T-helper 17 cell (primary cell): ENCODE measurements at regions not wholly inside any gene's neighbourhood (a gene's known extent, or its start where the extent isn't known, plus 50 kb on each side); places are given as distances from the start of the nearest gene placed in this dataset.

Experiments used
- ATAC-seq: fragments of 150-1000 bp; cut with Tn5 transposase; 2 replicates; pipeline ENCODE4 v1.10.0; 2021; ENCODE audit warnings: mild to moderate bottlenecking, moderate library complexity
- DNase-seq, 3 donors: peaks; one replicate each; pipeline versions ENCODE4 v3.0.0 to v3.0.0-alpha.2; 2020 to 2021
- H3K9me3 ChIP-seq: one replicate; pipeline ENCODE4 v1.7.0; 2013; ENCODE audit warnings: low read length, mild to moderate bottlenecking; ENCODE audit not compliant: control insufficient read depth, poor library complexity, severe bottlenecking
- H3K27ac Mint-ChIP-seq: one replicate; pipeline ENCODE4 v1.8.0; 2022; ENCODE audit warnings: mild to moderate bottlenecking, moderate library complexity, mixed read lengths
- H3K27me3 Mint-ChIP-seq: one replicate; pipeline ENCODE4 v1.8.0; 2022; ENCODE audit warnings: mixed read lengths
- H3K36me3 Mint-ChIP-seq: one replicate; pipeline ENCODE4 v1.8.0; 2022; ENCODE audit warnings: low read depth, mixed read lengths
- H3K4me1 Mint-ChIP-seq: one replicate; pipeline ENCODE4 v1.8.0; 2022; ENCODE audit warnings: mild to moderate bottlenecking, mixed read lengths
- H3K4me3 Mint-ChIP-seq: one replicate; pipeline ENCODE4 v1.8.0; 2022; ENCODE audit warnings: mild to moderate bottlenecking, moderate library complexity, mixed read lengths

DNA sequence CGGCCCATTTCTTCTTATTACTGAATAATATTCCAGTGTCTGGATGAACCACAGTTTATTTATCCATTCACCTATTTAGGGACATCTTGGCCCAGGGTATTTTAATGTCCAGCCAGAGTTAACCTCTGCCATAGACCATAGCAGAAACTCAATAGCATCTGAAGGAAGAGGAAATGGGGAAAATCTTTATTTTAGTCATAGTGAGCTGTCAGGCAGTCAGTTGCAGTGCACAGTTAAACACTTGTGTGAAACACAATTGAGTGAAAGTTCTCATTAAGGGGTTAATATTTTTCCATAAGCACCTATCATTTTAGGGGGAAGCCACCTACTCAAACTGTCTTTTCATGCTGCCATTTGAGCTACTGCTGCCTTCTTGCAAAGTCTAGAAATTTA, 197.3 kb upstream of the PPFIA2 start:
- H3K27ac Mint-ChIP-seq, result no peak overlapping the region
- H3K36me3 Mint-ChIP-seq, result no peaks in the 10 kb centered on the region
- no peak for ATAC-seq
- H3K4me3 Mint-ChIP-seq, result no peak overlapping the region
- no peaks in the 10 kb centered on the region for H3K27me3 Mint-ChIP-seq
- H3K4me1 Mint-ChIP-seq, result peaks cover 2% of the 10 kb centered on the region
- no peak for DNase-seq
- no peaks in the 10 kb centered on the region for H3K9me3 ChIP-seq

DNA sequence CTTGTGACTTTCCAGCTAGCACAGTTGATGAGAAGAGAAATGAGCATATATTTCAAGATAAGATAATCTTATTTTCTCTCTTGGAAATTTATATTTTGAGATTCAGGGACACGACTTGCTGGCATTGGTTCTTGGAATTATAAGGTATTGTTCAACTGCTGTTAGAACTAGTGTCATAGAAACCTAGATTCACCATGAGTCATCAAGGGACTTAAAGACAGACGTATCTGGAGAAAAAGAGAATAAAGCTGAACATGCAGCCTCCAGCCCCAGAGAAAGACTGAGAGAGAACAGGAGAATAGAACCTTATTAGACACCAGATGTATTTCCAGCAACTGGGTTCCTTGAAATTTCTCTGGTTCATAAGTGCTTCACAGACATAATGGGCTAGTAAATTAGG, 194.4 kb upstream of the PPFIA2 start:
- no peak for DNase-seq

DNA sequence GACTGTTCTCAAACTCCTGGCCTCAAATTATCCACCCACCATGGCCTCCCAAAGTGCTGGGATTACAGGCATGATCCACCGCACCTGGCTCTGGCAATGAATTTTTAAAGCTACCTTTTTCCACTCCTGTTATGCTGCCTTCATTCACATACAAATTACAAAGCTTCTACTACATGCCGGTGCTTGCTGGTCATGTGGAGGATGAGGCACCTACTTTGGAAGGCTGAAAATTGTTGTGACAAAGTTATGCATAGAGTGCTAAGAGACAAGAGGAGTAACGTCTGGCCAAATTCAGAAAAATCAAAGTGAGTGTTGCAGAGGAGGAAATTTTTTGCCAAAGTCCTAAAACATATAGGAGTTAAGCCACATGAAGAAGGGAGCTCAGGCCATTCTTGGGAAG, 191.7 kb upstream of the PPFIA2 start:
- DNase-seq (no peak), ATAC-seq (no peak)
- H3K9me3 ChIP-seq, result no peaks in the 10 kb centered on the region
- Mint-ChIP-seq H3K4me1 (peaks cover 2% of the 10 kb centered on the region), H3K27me3 (no peaks in the 10 kb centered on the region), H3K4me3 (no peak overlapping the region), H3K36me3 (no peaks in the 10 kb centered on the region), H3K27ac (no peak overlapping the region)

More for the DNA sequence above, 194.4 kb upstream of the PPFIA2 start:
- no peaks in the 10 kb centered on the region for H3K9me3 ChIP-seq
- no peak for ATAC-seq
- H3K36me3 Mint-ChIP-seq, result no peaks in the 10 kb centered on the region
- peaks cover 2% of the 10 kb centered on the region for H3K4me1 Mint-ChIP-seq
- H3K4me3 Mint-ChIP-seq, result no peak overlapping the region
- no peaks in the 10 kb centered on the region for H3K27me3 Mint-ChIP-seq
- no peak overlapping the region for H3K27ac Mint-ChIP-seq

DNA sequence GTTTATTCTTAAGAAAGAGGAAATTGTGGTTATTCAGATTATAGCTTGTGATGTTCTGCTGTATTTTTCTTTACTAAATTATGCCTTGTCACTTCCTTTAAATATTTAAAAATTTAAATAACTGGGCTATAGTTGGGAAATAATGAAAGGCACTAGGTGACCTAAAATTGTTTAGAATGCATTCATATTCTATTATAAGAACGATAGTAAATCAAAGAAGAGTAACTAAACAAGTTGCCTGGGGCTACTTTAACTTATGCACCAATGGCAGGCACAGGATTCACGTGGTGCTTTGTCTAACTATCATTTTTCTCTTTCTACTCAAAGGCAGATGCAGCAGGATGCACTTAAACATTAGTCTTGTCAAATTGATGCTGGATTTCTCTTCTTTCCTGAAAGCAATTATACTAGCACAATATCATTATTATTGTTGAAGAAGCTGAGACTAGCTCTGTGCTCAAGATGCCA, 190.7 kb upstream of the PPFIA2 start:
- Mint-ChIP-seq H3K4me3 (no peak overlapping the region), H3K27ac (no peak overlapping the region), H3K4me1 (peaks cover 2% of the 10 kb centered on the region), H3K27me3 (no peaks in the 10 kb centered on the region), H3K36me3 (no peaks in the 10 kb centered on the region)
- DNase-seq (no peak), ATAC-seq (no peak)
- H3K9me3 ChIP-seq, result no peaks in the 10 kb centered on the region

DNA sequence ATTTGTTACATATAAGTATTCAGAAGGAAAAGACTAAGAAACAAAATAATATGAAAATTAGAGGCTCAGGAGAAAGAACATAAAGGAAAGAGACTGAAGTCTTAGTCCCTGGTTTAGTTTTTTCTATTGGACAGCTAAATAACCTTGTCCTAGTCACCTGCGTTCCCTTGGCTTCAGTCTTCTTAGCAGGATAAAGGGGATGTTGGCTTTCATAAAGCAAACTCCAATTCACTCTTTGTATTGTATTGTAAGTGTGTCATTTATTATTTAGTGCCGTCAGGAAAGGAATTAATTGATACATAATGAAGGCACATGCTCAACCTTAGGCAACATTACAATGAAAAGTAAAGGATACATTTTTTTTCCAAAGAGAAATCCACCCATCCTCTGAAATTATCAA, 190.3 kb upstream of the PPFIA2 start:
- Mint-ChIP-seq H3K4me1 (peaks cover 2% of the 10 kb centered on the region), H3K27ac (no peak overlapping the region), H3K36me3 (no peaks in the 10 kb centered on the region), H3K27me3 (no peaks in the 10 kb centered on the region), H3K4me3 (no peak overlapping the region)
- H3K9me3 ChIP-seq, result no peaks in the 10 kb centered on the region
- DNase-seq (no peak), ATAC-seq (no peak)

DNA sequence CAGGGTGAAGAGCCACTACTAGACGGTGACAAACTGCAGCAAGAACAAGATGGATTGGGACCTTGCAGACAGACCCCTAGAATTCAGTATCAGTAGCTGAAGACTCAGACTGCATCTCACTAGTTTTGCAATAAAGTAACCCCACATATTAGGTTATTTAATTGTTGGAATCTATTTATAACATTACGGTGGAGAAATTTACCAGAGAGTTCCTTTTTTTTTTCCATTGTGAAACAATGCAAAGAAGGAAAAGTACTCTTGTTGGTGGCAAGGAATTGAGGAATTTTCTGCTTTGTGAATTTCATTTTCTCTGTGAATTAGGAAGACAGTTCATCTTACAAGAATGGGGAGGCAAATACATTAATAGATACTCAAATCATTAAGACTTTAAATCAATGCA, 185.7 kb upstream of the PPFIA2 start:
- no peaks in the 10 kb centered on the region for H3K27me3 Mint-ChIP-seq
- peaks cover 13% of the 10 kb centered on the region for H3K4me1 Mint-ChIP-seq
- H3K4me3 Mint-ChIP-seq, result no peak overlapping the region
- no peaks in the 10 kb centered on the region for H3K36me3 Mint-ChIP-seq
- no peak overlapping the region for H3K27ac Mint-ChIP-seq
- DNase-seq, result no peak
- no peaks in the 10 kb centered on the region for H3K9me3 ChIP-seq
- no peak for ATAC-seq

DNA sequence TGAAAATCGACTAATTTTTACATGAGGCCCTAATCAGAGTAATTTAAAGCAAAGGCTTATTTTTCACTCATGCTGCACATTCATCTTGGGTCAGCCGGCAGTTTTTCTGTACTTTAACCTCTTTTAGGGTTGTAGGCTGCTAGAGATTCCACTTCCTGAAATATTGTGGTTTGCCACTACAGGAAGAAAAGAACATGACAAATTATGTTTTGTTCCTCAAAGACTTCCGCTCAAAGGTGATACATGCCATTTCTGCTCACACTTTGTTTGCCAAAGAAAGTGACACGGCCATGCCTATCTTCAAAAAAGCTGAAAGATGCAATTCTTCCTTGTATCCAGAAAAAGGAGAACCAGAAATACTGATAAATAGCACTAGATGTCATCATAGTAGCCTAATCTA, 183.4 kb upstream of the PPFIA2 start:
- no peaks in the 10 kb centered on the region for H3K9me3 ChIP-seq
- Mint-ChIP-seq H3K4me3 (peak overlapping the region; percentile 36), H3K27me3 (no peaks in the 10 kb centered on the region), H3K27ac (no peak overlapping the region), H3K4me1 (peaks cover 13% of the 10 kb centered on the region), H3K36me3 (no peaks in the 10 kb centered on the region)
- DNase-seq (no peak), ATAC-seq (peak; percentile 82)

DNA sequence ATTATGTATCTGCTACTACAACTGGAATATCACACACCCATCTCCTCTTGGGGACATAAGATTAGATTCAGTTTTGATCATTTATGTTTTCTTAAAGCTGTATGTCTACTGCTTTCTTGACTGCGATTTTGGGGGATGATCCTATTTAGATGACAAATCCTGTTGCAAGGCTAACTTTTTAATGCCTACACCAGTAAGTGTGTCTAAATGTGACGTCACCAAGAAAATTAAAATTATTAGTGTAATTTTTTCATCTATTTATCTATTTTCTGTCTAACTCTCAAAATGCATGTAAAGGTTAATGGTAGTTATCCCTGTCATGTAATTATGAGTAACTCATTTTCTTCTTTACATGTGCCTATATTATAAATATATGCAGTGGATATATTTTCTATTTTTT, 170.9 kb upstream of the PPFIA2 start:
- H3K4me3 Mint-ChIP-seq, result no peak overlapping the region
- no peak for ATAC-seq
- no peaks in the 10 kb centered on the region for H3K4me1 Mint-ChIP-seq
- no peak for DNase-seq
- H3K9me3 ChIP-seq, result no peaks in the 10 kb centered on the region
- no peak overlapping the region for H3K27ac Mint-ChIP-seq
- H3K36me3 Mint-ChIP-seq, result no peaks in the 10 kb centered on the region
- no peaks in the 10 kb centered on the region for H3K27me3 Mint-ChIP-seq

DNA sequence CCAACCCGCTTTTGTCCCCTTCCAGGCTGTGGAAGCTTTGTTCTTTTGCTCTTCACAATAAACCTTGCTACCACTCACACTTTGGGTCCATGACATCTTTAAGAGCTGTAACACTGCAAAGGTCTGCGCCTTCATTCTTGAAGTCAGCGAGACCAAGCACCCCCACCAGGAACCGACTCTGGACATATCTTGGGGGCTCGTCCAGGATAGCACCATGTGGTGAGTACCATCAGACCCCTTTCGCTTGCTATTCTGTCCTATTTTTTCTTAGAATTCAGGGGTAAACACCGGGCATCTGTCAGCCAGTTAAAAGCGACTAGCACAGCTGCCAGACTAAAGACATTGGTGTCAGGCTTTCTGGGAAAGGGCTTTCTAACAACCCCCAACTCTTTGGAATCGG, 137.6 kb upstream of the PPFIA2 start:
- no peaks in the 10 kb centered on the region for H3K36me3 Mint-ChIP-seq
- no peaks in the 10 kb centered on the region for H3K4me1 Mint-ChIP-seq
- H3K9me3 ChIP-seq, result no peaks in the 10 kb centered on the region
- H3K27me3 Mint-ChIP-seq, result no peaks in the 10 kb centered on the region
- DNase-seq (no peak), ATAC-seq (no peak)
- H3K4me3 Mint-ChIP-seq, result no peak overlapping the region
- H3K27ac Mint-ChIP-seq, result no peak overlapping the region

DNA sequence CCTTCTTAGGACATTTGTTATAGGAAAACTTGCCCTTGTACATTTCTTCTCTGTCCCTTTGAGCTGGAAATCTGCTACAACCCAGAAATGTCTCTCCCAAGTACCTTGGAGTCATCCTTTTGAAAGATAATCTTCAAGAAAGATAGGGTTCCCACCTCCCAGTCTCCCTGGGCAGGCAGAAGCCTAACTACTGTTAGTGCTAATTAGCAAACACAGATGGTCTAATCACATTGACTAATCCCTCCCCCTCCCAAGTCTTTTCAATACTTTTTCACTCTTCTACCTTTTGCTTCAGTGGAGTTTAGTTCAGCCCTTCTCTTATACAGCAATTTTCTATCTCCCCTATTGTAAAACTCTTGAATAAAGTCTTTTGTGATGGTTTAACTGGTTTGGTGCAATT, 129.8 kb upstream of the PPFIA2 start:
- ATAC-seq (no peak), DNase-seq (no peak)
- no peak overlapping the region for H3K4me3 Mint-ChIP-seq
- H3K4me1 Mint-ChIP-seq, result no peaks in the 10 kb centered on the region
- H3K27me3 Mint-ChIP-seq, result no peaks in the 10 kb centered on the region
- H3K9me3 ChIP-seq, result no peaks in the 10 kb centered on the region
- H3K27ac Mint-ChIP-seq, result no peak overlapping the region
- no peaks in the 10 kb centered on the region for H3K36me3 Mint-ChIP-seq

DNA sequence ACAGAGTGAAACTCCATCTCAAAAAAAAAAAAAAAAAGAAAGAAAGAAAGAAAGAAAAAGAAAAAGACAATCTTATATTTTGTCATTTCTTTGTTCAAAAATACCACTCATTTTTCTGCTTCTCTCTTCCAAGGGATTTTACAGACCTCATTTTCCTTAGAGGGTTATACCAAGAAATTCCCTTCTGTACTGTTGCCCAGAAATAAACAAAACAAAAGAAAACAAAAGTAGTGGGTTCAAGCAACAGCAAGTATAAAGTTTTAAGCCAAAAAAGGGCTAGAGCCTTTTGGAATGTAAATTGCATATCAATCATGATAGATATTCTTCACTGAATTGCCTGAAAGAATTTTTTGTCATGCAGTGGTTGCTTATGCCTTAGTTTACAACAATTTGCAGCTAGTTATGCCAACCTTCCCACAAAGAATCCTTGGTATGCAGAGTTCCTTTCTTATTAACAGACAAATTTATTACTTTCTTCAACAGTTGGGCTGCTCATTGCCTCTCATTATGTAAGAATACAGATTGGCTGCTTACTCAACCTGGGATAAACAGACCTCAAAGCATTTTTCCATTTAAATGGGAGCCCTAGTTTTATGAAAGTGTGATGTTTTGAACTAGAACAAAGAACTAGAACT, 129.1 kb upstream of the PPFIA2 start:
- ATAC-seq (no peak), DNase-seq (no peak)
- Mint-ChIP-seq H3K36me3 (no peaks in the 10 kb centered on the region), H3K27me3 (no peaks in the 10 kb centered on the region), H3K27ac (no peak overlapping the region), H3K4me3 (no peak overlapping the region), H3K4me1 (no peaks in the 10 kb centered on the region)
- H3K9me3 ChIP-seq, result no peaks in the 10 kb centered on the region

DNA sequence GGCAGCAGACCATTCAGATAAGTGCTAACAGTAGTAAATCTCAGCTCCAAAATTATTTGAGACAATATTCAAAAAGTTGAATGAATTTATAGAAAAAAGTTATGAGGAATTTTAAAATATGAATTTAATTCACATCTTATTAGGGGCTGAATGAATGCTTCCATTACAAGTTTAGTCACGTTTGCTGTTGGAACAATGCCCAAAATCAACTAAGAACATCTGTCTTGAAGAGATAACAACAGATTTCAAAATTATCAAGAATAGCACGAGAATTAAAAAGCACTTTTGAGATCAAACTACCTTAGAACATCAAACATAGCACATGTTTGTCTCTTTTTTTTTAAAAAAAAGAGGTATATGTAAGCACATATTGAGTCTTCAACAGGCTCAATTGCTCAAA, 115.4 kb upstream of the PPFIA2 start:
- no peaks in the 10 kb centered on the region for H3K27me3 Mint-ChIP-seq
- ATAC-seq (no peak), DNase-seq (no peak)
- H3K9me3 ChIP-seq, result no peaks in the 10 kb centered on the region
- no peak overlapping the region for H3K4me3 Mint-ChIP-seq
- no peaks in the 10 kb centered on the region for H3K36me3 Mint-ChIP-seq
- no peaks in the 10 kb centered on the region for H3K4me1 Mint-ChIP-seq
- H3K27ac Mint-ChIP-seq, result no peak overlapping the region

DNA sequence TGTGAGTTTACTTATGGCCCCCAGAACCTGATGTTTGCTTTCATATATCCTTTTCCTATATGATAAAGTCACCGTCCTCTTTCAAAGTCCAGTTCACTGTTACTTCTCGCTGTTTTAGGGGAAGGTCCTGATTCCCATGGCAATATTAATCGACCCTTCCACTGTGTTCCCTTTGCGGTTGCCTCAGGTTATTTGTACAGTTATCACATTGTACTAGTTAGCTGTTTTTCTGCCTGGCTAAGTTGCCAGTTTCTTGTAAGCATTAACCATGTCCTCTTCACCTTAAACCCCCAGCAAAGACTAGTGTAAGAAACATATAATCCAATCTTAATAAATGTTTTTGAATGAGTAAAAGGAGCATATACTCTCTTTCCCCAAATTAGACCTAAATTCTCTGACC, 115.0 kb upstream of the PPFIA2 start:
- DNase-seq (no peak), ATAC-seq (no peak)
- Mint-ChIP-seq H3K27ac (no peak overlapping the region), H3K36me3 (no peaks in the 10 kb centered on the region), H3K4me3 (no peak overlapping the region), H3K4me1 (no peaks in the 10 kb centered on the region), H3K27me3 (no peaks in the 10 kb centered on the region)
- no peaks in the 10 kb centered on the region for H3K9me3 ChIP-seq

DNA sequence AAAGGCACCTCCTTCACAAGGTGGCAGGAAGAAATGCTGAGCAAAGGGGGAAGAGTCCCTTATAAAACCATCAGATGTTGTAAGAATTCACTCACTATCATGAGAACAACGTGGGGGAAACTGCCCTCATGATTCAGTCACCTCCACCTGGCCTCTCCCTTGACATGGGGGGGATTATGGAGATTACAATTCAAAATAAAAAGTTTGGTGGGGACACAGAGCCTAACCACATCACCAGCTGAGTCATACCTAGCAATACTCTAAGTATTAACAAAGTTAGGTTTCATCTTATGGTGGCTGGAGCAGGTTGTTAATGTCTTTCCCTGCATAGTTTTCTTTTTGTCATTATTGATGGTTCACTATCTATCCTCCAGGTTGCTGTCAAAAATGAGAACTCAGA, 113.2 kb upstream of the PPFIA2 start:
- H3K4me1 Mint-ChIP-seq, result no peaks in the 10 kb centered on the region
- no peaks in the 10 kb centered on the region for H3K36me3 Mint-ChIP-seq
- no peaks in the 10 kb centered on the region for H3K9me3 ChIP-seq
- ATAC-seq (no peak), DNase-seq (no peak)
- no peak overlapping the region for H3K27ac Mint-ChIP-seq
- no peak overlapping the region for H3K4me3 Mint-ChIP-seq
- H3K27me3 Mint-ChIP-seq, result no peaks in the 10 kb centered on the region
